Upper lobe of left lung (tissue), 6 donors: ENCODE measurements at regions not wholly inside any gene's neighbourhood (a gene's known extent, or its start where the extent isn't known, plus 50 kb on each side); places are given as distances from the start of the nearest gene placed in this dataset.

Source experiments
- ATAC-seq, 2 donors: fragments of 200-7000 bp; cut with Tn5 transposase; one replicate each; pipeline ENCODE4 v1.9.1; 2022; ENCODE audit warnings: mild to moderate bottlenecking in 2 of 2, moderate library complexity in 2 of 2; ENCODE audit not compliant: low FRiP score in 2 of 2
- DNase-seq, 2 donors: peaks; one replicate each; pipeline ENCODE4 v3.0.0-alpha.2; 2019 to 2020
- H3K27ac ChIP-seq, 4 donors: fragments of 200-600 bp; sonication (generic); one replicate each; pipeline ENCODE4 v1.5.1; 2016 to 2019
- H3K27me3 ChIP-seq, 4 donors: fragments of 200-600 bp; sonication (generic); one replicate each; pipeline ENCODE4 v1.5.1; 2017 to 2019
- H3K36me3 ChIP-seq, 4 donors: fragments of 200-600 bp; sonication (generic); one replicate each; pipeline ENCODE4 v1.5.1; 2016 to 2019
- H3K4me1 ChIP-seq, 4 donors: fragments of 200-600 bp; sonication (generic); one replicate each; pipeline ENCODE4 v1.5.1; 2018 to 2019
- H3K4me3 ChIP-seq, 4 donors: fragments of 200-600 bp; sonication (generic); one replicate each; pipeline ENCODE4 v1.5.1; 2017 to 2019; ENCODE audit warnings: mild to moderate bottlenecking in 2 of 4, moderate library complexity in 1 of 4
- H3K9me3 ChIP-seq, 4 donors: fragments of 200-600 bp; sonication (generic); one replicate each; pipeline ENCODE4 v1.5.1; 2018 to 2019
- EP300 ChIP-seq, 4 donors: sonication (generic); formaldehyde crosslinking; IDR thresholded peaks; one replicate each; pipeline ENCODE4 v1.5.1; 2017; ENCODE audit warnings: antibody characterized with exemption in 4 of 4, control low read depth in 2 of 4
- POLR2A ChIP-seq, 4 donors: fragments of 450-650 bp; IDR thresholded peaks; one replicate each; pipeline ENCODE4 v1.5.1; 2016 to 2017; ENCODE audit warnings: antibody characterized with exemption in 4 of 4, mild to moderate bottlenecking in 2 of 4
- POLR2AphosphoS5 ChIP-seq, 2 donors: sonication (generic); formaldehyde crosslinking; IDR thresholded peaks; one replicate each; pipeline ENCODE4 v1.5.1; 2017; ENCODE audit warnings: antibody characterized with exemption in 2 of 2
- WGBS, 2 donors: methylation state at CpG; one replicate each; pipeline ENCODE4 v1.1.5; 2017 to 2018; 5-methylcytosine and 5-hydroxymethylcytosine counted together
- TF ChIP-seq, protein P1 (sequence below), 6 experiments: fragments of 450-650 bp in 4 of 6; fragments of 200-600 bp in 2 of 6; sonication (generic) in 2 of 6; IDR thresholded peaks; one replicate each; pipeline ENCODE4 v1.5.1; 2016 to 2019; ENCODE audit warnings: antibody characterized with exemption in 6 of 6
- donor health status: DM: no; HTN: no; CAD: no; lungs with moderate emphysema.
- donor health status: DM: no; HTN: yes; CAD: no; lungs with severe emphysema.

DNA sequence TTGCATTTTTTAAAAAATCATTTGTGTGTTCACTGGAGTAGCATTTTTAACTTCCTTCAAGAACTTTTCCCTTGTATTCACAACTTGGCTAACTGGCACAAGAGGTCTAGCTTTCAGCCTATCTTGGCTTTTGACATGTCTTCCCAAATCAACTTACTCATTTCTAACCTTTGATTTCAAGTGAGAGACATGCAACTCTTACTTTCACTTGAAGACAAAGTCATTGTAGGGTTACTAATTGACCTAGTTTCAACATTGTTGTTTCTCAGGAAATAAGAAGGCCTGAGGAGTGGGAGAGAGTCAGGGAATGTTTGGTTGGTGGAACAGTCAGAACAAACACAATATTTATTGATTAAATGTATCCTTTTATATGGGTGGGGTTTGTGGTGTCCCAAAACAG, 95.0 kb upstream of the C9orf72 start:
- no peaks in the 10 kb centered on the region for H3K27me3 ChIP-seq
- DNase-seq (no peak), ATAC-seq (no peak)
- H3K4me1 ChIP-seq: no peaks in the 10 kb centered on the region
- H3K4me3 ChIP-seq: no peak overlapping the region
- no peaks in the 10 kb centered on the region for H3K36me3 ChIP-seq
- no peaks in the 10 kb centered on the region for H3K9me3 ChIP-seq
- no peak overlapping the region for H3K27ac ChIP-seq
- no peak for TF ChIP-seq POLR2A (IDR thresholded peaks at IDR 0.05)
- no peak for TF ChIP-seq EP300 (IDR thresholded peaks at IDR 0.05)
- TF ChIP-seq POLR2AphosphoS5 (IDR thresholded peaks at IDR 0.05): no peak
- TF ChIP-seq, protein P1, sequence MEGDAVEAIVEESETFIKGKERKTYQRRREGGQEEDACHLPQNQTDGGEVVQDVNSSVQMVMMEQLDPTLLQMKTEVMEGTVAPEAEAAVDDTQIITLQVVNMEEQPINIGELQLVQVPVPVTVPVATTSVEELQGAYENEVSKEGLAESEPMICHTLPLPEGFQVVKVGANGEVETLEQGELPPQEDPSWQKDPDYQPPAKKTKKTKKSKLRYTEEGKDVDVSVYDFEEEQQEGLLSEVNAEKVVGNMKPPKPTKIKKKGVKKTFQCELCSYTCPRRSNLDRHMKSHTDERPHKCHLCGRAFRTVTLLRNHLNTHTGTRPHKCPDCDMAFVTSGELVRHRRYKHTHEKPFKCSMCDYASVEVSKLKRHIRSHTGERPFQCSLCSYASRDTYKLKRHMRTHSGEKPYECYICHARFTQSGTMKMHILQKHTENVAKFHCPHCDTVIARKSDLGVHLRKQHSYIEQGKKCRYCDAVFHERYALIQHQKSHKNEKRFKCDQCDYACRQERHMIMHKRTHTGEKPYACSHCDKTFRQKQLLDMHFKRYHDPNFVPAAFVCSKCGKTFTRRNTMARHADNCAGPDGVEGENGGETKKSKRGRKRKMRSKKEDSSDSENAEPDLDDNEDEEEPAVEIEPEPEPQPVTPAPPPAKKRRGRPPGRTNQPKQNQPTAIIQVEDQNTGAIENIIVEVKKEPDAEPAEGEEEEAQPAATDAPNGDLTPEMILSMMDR (IDR thresholded peaks at IDR 0.05): no peak

DNA sequence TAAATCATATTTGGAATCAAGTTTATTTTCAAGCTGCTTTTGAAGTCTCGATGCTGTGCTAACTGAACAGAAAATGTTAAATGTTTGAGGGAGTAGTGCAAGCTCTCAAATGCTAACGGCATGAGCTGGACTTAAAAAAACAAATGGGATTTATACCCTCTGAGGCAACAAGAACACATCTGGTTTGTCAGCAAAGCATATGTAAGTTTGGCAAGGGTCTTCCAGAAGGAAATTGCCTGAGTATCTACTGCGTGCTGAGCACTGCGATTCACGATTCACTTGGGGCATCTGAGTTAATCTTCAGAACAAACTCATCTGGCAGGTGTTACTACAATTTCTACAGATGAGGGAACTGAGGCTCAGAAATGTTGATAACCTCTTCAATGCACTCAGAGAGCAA, 98.4 kb upstream of the C9orf72 start:
- ATAC-seq (no peak), DNase-seq (no peak)
- WGBS, 2 donors: 78 to 79% methylated on average over 5 of the region's 5 CpGs
- H3K9me3 ChIP-seq: no peaks in the 10 kb centered on the region
- TF ChIP-seq EP300 (IDR thresholded peaks at IDR 0.05): no peak
- TF ChIP-seq, protein P1 (IDR thresholded peaks at IDR 0.05): no peak
- TF ChIP-seq POLR2A (IDR thresholded peaks at IDR 0.05): no peak
- TF ChIP-seq POLR2AphosphoS5 (IDR thresholded peaks at IDR 0.05): no peak
- H3K36me3 ChIP-seq: no peaks in the 10 kb centered on the region
- no peaks in the 10 kb centered on the region for H3K4me1 ChIP-seq
- no peak overlapping the region for H3K4me3 ChIP-seq
- no peaks in the 10 kb centered on the region for H3K27me3 ChIP-seq
- no peak overlapping the region for H3K27ac ChIP-seq

DNA sequence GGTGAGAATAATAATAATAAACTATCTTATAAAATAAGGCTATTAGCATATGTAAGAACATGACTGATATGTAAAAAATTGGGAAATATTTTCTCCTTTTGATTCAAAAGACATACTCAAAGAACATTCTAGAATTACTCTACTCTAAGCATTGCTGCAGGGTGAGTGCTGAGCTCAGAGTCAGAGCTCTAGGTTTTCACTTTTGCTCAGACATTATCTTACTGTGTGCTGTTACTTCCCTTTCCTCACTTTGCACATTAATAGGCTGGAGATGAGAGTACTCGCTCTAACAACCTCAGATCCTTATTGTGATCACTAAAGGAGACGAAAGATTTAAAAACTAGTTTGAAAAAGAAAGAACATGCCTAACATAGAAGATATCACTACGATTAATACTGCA, 99.4 kb upstream of the C9orf72 start:
- Histone ChIP-seq H3K27me3 (no peaks in the 10 kb centered on the region), H3K9me3 (no peaks in the 10 kb centered on the region), H3K4me3 (no peak overlapping the region), H3K4me1 (no peaks in the 10 kb centered on the region), H3K36me3 (no peaks in the 10 kb centered on the region), H3K27ac (no peak overlapping the region)
- DNase-seq (no peak), ATAC-seq (no peak)
- 73 to 85% methylated on average over 3 of the region's 3 CpGs for WGBS, 2 donors
- TF ChIP-seq POLR2AphosphoS5 (IDR thresholded peaks at IDR 0.05) (no peak), POLR2A (IDR thresholded peaks at IDR 0.05) (no peak), EP300 (IDR thresholded peaks at IDR 0.05) (no peak)
- TF ChIP-seq, protein P1 (IDR thresholded peaks at IDR 0.05): no peak

DNA sequence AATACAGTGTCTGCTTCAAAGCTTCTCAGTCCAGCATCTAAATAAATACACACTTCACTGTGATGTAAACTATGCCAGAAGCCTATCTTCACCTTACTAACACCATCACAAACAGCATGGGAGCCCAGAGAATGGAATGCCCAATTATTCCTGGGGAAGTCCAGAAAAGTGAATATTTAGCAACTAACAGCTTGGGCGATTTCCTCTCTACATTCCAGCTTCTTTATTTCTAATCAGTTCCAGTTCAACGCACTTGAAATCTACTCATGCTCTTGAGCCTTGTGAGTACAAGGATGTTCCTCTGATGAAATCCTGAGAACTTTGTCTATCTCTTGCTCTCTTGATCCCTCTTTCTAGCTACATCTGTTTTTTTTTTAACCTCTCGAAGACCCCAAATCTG, 100.4 kb upstream of the C9orf72 start:
- Histone ChIP-seq H3K4me3 (no peak overlapping the region), H3K27ac (no peak overlapping the region), H3K36me3 (no peaks in the 10 kb centered on the region), H3K4me1 (no peaks in the 10 kb centered on the region), H3K9me3 (no peaks in the 10 kb centered on the region), H3K27me3 (no peaks in the 10 kb centered on the region)
- TF ChIP-seq EP300 (IDR thresholded peaks at IDR 0.05) (no peak), POLR2A (IDR thresholded peaks at IDR 0.05) (no peak), POLR2AphosphoS5 (IDR thresholded peaks at IDR 0.05) (no peak)
- TF ChIP-seq, protein P1 (IDR thresholded peaks at IDR 0.05): no peak
- DNase-seq: no peak
- 60 to 62% methylated on average over 3 of the region's 3 CpGs for WGBS, 2 donors
- no peak for ATAC-seq

DNA sequence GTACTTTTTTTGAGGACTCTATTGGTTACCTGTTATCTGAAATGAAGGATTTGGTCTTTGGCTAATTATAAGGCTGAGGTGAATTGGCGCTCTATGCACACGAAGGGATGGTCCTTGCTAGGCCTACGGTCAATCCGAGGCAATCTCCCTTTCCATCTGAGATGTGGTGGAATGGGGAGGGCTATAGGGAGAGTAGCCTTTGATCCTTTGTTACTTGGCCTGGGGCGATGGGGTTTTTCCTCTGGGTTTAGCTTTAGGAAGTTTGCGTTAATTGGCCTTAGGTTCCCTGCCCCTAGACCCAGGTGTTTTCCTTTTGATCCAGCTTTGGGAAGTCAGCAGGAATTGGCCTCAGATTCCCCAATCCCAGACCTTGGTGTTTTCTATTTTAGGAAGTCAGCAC, 102.1 kb upstream of the C9orf72 start:
- no peak for ATAC-seq
- H3K4me3 ChIP-seq: no peak overlapping the region
- WGBS, 2 donors: 90 to 93% methylated on average over 6 of the region's 6 CpGs
- H3K36me3 ChIP-seq: no peaks in the 10 kb centered on the region
- H3K4me1 ChIP-seq: no peaks in the 10 kb centered on the region
- no peaks in the 10 kb centered on the region for H3K9me3 ChIP-seq
- no peak overlapping the region for H3K27ac ChIP-seq
- no peak for DNase-seq
- TF ChIP-seq, protein P1 (IDR thresholded peaks at IDR 0.05): no peak
- no peak for TF ChIP-seq POLR2A (IDR thresholded peaks at IDR 0.05)
- no peak for TF ChIP-seq EP300 (IDR thresholded peaks at IDR 0.05)
- no peak for TF ChIP-seq POLR2AphosphoS5 (IDR thresholded peaks at IDR 0.05)
- H3K27me3 ChIP-seq: no peaks in the 10 kb centered on the region
